Hepatic stellate cell (primary cell): ENCODE measurements at regions not wholly inside any gene's neighbourhood (a gene's known extent, or its start where the extent isn't known, plus 50 kb on each side); places are given as distances from the start of the nearest gene placed in this dataset.

Experiments used
- DNase-seq: peaks from one replicate; pipeline ENCODE4 v3.0.0; 2011; ENCODE audit warnings: low spot score

GRCh38 chr2:187136646-187137045 is 287.7 kb upstream of the ZSWIM2 start:
- no peak for DNase-seq

GRCh38 chr2:187134306-187134705 is 285.3 kb upstream of the ZSWIM2 start:
- DNase-seq = no peak

- no peak for DNase-seq
Observed at GRCh38 chr2:187129868-187130267, 280.9 kb upstream of the ZSWIM2 start.

DNA sequence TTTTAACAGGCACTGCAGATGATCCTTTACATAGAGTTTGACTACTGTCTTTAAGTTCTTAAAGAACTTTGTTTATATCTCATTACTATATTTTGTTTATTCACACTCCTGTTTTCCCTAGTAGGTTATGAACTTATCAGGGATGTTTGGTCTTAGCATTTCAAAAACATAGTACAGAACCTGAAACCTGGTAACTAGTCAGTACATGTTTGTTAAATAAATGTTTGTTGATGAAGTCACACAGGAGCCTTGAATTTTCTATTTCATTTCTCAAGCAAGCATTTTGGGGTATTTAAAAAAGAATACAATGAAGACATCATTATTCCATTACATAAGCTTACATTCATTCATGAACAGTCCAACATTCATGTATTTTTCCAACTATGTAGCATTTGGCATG is 280.3 kb upstream of the ZSWIM2 start:
- no peak for DNase-seq

DNA sequence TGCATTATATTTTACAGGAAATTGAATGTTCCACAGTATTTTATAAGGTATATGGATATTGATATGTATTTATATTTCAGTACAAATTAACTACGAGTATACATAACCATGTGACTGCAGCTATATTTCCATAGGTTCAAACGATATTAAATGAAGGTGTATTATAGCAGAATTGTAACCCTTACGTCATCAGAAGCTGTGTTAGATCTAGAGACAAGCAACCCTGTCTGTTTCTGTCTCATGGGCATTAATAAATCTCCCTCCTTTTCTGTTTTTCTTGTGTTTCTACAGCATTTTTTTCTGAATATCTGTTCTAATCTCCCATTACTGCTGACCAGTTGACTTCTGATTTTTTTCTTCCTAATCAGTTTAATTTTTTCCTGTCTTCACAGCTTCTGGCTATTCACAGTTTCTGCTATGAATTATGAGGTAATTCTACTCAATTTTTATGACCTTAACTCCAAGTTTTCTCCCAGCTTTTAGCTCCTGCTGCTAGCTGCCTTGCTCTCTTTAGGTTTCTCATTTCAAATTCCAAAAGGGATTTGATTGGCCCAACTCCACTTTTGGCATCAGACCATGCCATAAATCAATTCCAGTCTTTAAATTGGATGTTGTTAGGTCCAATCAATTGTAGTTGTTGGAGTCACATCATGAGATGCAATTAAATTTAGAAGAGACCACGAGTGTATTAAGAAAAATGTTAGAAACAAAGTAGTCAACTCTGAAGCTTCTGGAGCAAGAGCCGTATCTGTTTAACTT is 277.5 kb upstream of the ZSWIM2 start:
- no peak for DNase-seq

DNA sequence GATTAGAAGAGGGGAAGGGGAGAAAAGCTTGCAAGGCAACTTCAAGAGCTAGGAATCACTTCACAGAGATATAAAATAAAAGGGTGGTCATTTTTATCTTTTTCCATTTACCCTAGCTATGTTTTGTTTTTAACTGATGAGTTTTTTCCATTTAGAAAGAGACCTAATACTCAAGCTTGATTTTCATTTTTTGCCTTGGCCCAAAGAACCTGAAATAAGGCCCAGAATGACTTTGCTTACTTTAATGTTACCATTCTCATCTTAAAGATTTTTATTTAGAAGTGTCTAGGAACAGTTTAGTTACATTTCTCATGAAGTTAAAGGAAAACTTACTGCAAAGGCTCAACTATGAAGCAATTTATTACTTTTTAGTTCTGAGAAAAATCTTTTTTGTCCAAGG is 276.3 kb upstream of the ZSWIM2 start:
- no peak for DNase-seq

- DNase-seq = no peak
Observed at GRCh38 chr2:187124529-187124928, 275.6 kb upstream of the ZSWIM2 start.

GRCh38 chr2:187118331-187119099 is 269.5 kb upstream of the ZSWIM2 start:
- DNase-seq = no peak

DNA sequence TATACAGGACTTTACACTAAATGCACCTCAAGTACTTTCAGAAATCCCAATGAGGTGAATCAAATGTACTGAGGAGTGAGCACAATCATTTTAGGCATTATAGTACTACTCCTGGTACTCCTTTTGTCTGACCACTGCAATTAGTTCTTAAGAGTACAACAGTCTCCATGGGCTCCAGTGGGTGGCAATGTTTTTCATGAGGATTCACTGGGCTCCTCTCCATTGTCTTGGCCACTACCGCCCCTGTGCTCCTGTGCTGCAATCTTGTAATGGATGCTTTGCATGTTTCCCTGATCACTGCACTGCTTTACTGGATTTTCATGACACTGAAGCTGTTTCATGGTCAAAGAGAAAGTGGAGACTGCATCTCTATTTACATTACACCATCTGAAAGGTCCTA is 268.5 kb upstream of the ZSWIM2 start:
- DNase-seq = no peak

GRCh38 chr2:187115627-187116026 is 266.7 kb upstream of the ZSWIM2 start:
- no peak for DNase-seq

DNA sequence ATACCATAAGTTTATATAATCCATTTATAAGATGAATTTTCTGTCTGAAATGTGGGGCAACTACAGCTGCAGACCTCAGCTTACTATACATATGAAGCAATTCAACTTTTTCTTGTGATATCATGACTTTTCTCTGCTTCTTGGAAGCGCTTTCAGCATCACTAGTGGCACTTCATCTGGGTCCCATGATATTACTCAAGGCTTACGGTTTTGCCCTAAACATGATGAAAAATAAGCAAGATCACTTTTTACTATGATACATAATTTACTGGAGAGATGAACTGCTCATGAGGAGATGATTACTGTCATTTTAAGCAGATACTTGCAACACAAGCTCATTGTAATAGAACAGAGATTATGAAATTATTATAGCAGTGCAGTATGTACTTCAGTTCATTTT is 258.0 kb upstream of the ZSWIM2 start:
- no peak for DNase-seq

DNA sequence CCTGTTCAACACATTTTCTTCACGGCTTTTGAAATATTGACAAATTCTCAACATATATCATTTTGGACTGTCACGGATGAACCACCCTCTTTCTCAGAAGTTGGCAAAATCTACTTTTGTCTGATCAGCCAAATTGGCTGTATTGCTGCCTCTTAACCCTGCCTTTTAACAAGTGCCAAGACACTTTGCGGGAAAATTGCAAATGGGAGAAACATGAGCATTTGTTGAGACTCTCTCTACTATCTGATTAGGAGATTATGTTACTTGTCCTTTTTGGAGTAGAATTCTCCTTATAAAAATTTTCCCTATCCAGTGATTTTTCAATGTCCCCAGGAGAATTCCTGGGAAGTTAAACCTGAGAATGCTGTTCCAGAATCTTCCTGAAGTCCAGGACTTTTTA is 256.2 kb upstream of the ZSWIM2 start:
- no peak for DNase-seq

DNA sequence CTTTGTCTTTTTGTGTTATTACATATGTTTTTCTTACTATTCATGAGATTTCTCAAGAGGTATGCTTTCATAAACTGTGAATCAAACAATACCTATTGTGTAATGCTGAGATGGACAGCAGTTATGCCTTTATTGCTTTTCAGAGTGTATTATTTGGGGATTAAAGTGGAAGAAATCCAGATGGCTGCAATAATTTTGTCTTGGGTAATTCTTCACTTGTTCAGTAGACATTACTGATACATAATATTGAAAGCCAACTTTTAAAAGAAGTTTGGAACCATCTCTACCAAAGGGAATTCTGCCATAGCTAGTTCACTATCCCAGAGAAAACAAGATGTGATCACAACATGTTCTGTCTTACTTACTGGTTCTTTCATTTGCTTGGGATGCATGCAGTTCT is 253.4 kb upstream of the ZSWIM2 start:
- no peak for DNase-seq

DNA sequence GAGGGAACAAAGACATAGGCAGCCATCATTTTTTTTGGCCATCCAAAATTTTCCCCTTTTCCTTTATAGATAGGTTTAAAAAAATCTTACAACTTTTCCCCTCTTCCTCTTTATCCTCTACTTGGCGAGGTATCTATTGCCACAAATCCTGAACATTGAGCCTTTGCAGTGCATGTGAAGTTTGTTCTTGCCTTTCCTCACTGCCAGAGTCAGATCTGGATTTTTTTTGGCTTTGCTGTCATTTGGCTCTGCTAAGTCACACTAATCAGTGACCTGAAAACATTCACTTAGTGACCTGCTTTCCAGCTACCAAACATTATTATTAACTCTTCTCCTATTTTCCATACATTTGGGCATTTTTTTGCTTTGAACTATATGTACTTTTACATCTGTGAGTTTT is 249.2 kb upstream of the ZSWIM2 start:
- DNase-seq = no peak

DNA sequence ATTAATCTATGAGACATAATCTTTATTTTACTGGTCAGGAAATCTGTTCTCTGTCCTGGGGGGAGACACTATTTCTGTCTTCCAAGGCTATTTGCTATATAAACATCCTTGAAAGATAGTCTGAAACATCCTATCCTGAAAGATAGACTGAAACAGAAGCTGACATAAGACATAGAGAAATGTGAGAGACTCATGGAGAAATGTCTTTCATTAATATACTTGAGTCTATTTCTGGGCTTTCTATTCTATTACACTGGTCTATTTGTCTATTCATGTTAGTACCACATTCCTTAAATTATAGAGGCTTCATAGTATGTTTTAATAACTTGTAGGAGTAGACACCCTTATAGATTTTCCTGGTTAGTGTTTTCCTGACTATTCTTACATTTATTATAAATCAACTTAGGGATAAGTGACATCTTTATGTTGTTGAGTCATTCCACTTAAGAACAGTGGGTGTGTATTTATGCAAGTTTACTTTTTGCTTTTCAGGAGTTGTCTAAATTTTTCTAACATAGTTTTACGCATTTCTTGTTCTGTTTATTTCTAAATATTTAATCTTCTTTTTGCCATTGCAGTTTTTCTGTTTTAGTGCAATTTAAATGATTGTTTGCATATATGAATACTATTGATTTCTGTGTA is 244.9 kb upstream of the ZSWIM2 start:
- DNase-seq = no peak

DNA sequence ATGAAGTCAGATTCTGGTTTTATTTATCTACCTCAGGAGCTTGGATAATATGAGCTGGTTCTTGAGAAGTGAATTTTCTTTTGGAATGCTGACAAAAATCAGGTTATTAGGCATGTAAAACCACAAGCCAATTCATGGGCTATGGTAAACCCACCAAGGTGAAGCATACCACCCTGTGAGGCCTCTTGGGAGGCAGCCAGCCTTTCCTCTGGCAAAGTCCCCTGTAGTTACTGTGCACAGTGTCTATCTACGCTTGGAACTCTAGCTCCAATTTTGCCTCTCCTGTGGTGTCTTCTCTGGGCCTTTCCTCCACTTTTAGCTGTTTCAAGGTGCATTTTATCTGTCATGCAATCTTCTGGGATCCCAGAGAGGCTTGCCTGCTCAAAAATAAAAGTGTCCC is 242.7 kb upstream of the ZSWIM2 start:
- DNase-seq = no peak

DNA sequence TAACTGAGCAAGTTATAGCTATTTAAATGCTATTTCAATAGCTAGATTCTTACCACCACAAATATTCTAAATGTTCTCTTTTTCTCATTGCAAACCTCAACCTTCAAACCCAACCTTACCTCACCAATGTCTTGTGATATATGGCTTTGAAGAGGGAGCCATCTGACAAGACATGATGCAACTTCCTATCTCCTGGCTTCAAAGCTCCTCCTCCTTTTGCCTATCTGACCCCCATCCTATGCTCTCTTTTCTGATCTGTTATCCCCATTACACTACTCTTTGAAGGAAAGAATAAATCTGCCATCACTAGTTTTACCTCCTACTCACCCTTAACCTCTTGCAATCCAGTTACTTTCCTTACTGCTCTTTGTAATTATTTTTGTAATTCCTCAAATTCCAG is 235.6 kb upstream of the ZSWIM2 start:
- DNase-seq = no peak

- DNase-seq = no peak
Observed at GRCh38 chr2:187081461-187081860, 232.5 kb upstream of the ZSWIM2 start.

DNA sequence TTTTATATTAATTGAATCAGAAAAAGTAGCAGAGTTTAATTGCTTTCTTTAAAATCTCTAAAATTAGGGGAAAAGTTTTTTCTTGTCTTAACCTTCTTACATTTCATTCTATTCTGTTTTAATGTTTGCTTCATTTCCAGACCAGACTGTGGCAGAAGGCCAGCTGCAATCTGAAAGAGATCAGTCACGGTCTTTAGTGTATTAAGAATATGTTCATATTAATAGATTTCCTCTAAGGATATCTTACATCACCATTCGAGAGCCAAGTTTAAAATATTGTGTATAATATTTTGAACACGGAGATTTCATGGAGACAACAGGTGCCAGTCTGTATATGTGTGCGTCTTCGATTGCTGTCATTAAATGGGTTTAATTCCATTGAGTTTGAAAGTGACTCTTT is 230.9 kb upstream of the ZSWIM2 start:
- no peak for DNase-seq

GRCh38 chr2:187078297-187078696 is 229.3 kb upstream of the ZSWIM2 start:
- no peak for DNase-seq

DNA sequence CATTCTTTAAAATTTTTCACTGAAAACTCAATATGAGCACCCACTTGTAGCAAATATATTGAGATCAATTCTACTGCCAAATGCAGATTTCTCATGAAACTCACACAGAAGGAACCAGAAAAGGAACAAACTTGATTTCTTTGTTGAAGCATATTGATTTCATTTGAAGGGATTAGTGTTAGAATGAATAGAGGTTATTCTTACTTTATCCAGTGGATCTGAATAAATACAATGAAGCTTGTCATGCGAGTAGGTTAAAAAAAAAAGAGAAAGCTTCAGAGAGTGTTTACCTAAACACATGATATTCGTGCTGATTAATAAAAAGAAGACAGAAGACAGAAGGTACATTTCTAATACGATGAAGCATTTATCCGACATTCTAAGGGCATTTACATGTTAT is 226.7 kb upstream of the ZSWIM2 start:
- no peak for DNase-seq

- no peak for DNase-seq
Observed at GRCh38 chr2:187075199-187075635, 226.2 kb upstream of the ZSWIM2 start.

DNA sequence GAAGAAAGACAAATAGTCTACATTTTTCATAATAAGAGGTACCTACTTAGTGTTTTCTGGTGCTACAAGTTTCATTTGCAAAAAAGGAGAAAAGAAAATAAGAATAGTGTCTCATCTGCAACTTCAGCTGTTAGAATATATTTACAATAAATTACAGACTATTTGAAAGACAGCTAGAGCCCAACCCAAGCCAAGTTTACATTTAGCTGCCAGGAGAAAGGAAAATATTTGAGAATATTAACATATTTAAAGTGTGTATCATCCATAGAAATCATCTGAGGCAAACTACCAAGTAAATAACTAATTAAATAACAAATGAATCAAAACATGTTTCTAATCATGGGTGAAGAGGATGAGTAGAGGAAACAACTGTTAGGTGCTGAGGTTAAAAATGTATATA is 209.2 kb upstream of the ZSWIM2 start:
- DNase-seq = no peak
